ENCODE measurements at regions not wholly inside any gene's neighbourhood (a gene's known extent, or its start where the extent isn't known, plus 50 kb on each side); places are given as distances from the start of the nearest gene placed in this dataset.
"Not testable (repeated sequence)": the region's sequence is repeated elsewhere in the genome, so short reads cannot be mapped to it uniquely, and the experiment has no call there.

GRCh38 chr5:124910354-124911016 lies 164.0 kb upstream of the ZNF608 start:
- peaks cover 40 to 56% (median 43%) of the 10 kb centered on the region in 4 donors for H3K4me1 ChIP-seq
- no peaks in the 10 kb centered on the region for H3K36me3 ChIP-seq
- no peak for DNase-seq (ENCODE audit: extremely low spot score)
- H3K4me3 ChIP-seq: no peak overlapping the region
- TF ChIP-seq POLR2AphosphoS5 (IDR thresholded peaks at IDR 0.05) (no peak), EP300 (IDR thresholded peaks at IDR 0.05) (no peak), POLR2A (IDR thresholded peaks at IDR 0.05; ENCODE audit: low read depth) (no peak)
- TF ChIP-seq, protein P1, sequence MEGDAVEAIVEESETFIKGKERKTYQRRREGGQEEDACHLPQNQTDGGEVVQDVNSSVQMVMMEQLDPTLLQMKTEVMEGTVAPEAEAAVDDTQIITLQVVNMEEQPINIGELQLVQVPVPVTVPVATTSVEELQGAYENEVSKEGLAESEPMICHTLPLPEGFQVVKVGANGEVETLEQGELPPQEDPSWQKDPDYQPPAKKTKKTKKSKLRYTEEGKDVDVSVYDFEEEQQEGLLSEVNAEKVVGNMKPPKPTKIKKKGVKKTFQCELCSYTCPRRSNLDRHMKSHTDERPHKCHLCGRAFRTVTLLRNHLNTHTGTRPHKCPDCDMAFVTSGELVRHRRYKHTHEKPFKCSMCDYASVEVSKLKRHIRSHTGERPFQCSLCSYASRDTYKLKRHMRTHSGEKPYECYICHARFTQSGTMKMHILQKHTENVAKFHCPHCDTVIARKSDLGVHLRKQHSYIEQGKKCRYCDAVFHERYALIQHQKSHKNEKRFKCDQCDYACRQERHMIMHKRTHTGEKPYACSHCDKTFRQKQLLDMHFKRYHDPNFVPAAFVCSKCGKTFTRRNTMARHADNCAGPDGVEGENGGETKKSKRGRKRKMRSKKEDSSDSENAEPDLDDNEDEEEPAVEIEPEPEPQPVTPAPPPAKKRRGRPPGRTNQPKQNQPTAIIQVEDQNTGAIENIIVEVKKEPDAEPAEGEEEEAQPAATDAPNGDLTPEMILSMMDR (IDR thresholded peaks at IDR 0.05): no peak
- intact Hi-C loops (cut with DNase I): no loop called here
- no peaks in the 10 kb centered on the region for H3K9me3 ChIP-seq
- WGBS: 95% methylated on average over 3 of the region's 3 CpGs
- no peak overlapping the region for H3K27ac ChIP-seq (replicated peaks in 1 of 4)
- no peaks in the 10 kb centered on the region for H3K27me3 ChIP-seq

GRCh38 chr5:124912638-124913328 lies 166.3 kb upstream of the ZNF608 start:
- Histone ChIP-seq H3K27ac (replicated peaks in 1 of 4) (no peak overlapping the region), H3K4me1 (peaks cover 17 to 33% (median 23%) of the 10 kb centered on the region in 4 donors), H3K9me3 (no peaks in the 10 kb centered on the region), H3K4me3 (no peak overlapping the region), H3K36me3 (no peaks in the 10 kb centered on the region), H3K27me3 (no peaks in the 10 kb centered on the region)
- intact Hi-C loops (cut with DNase I): no loop called here
- TF ChIP-seq, protein P1 (IDR thresholded peaks at IDR 0.05): no peak
- no peak for DNase-seq (ENCODE audit: extremely low spot score)
- WGBS: 91% methylated on average over 14 of the region's 20 CpGs

DNA sequence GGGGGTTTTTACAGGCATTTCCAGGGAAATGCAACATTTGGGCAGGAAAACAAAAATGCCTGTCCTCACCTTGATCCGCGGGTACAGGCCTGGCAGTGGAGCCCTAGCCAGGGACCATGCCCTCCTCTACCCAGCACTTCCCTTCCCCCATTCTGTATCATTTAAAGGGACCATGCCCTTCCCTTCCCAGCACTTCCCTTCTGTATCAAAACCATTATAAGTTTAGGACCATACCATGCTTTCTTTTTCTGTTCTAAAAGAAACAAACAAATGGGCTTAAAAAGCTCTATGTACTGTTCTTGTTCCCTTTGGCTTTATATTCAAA lies 166.9 kb upstream of the ZNF608 start:
- Histone ChIP-seq H3K4me3 (no peak overlapping the region), H3K27ac (replicated peaks in 1 of 4) (no peak overlapping the region), H3K27me3 (no peaks in the 10 kb centered on the region), H3K9me3 (no peaks in the 10 kb centered on the region), H3K36me3 (no peaks in the 10 kb centered on the region), H3K4me1 (peaks cover 15 to 28% (median 18%) of the 10 kb centered on the region in 4 donors)
- TF ChIP-seq EP300 (IDR thresholded peaks at IDR 0.05) (no peak), POLR2A (IDR thresholded peaks at IDR 0.05; ENCODE audit: low read depth) (no peak), POLR2AphosphoS5 (IDR thresholded peaks at IDR 0.05) (no peak)
- TF ChIP-seq, protein P1 (IDR thresholded peaks at IDR 0.05): no peak
- intact Hi-C loops (cut with DNase I): no loop called here
- WGBS: 80% methylated on average over 2 of the region's 2 CpGs
- DNase-seq (ENCODE audit: extremely low spot score): no peak

GRCh38 chr5:124916313-124916712 lies 169.9 kb upstream of the ZNF608 start:
- H3K4me3 ChIP-seq; H3K9me3 ChIP-seq; H3K27ac ChIP-seq (replicated peaks in 1 of 4); intact Hi-C loops (cut with DNase I); DNase-seq (ENCODE audit: extremely low spot score); H3K27me3 ChIP-seq; H3K36me3 ChIP-seq; H3K4me1 ChIP-seq: not testable (repeated sequence)
- 69% methylated on average over 5 of the region's 5 CpGs for WGBS

GRCh38 chr5:124918618-124919017 lies 172.2 kb upstream of the ZNF608 start:
- Histone ChIP-seq H3K4me3 (no peak overlapping the region), H3K27ac (replicated peaks in 1 of 4) (no peak overlapping the region), H3K36me3 (no peaks in the 10 kb centered on the region), H3K27me3 (no peaks in the 10 kb centered on the region), H3K9me3 (no peaks in the 10 kb centered on the region), H3K4me1 (peaks cover 5 to 17% (median 14%) of the 10 kb centered on the region in 4 donors)
- intact Hi-C loops (cut with DNase I): no loop called here
- WGBS: 81% methylated on average over 2 of the region's 2 CpGs
- TF ChIP-seq POLR2AphosphoS5 (IDR thresholded peaks at IDR 0.05): no peak
- no peak for TF ChIP-seq POLR2A (IDR thresholded peaks at IDR 0.05; ENCODE audit: low read depth)
- TF ChIP-seq, protein P1 (IDR thresholded peaks at IDR 0.05): no peak
- no peak for TF ChIP-seq EP300 (IDR thresholded peaks at IDR 0.05)
- no peak for DNase-seq (ENCODE audit: extremely low spot score)

All from esophagus muscularis mucosa (tissue), 4 donors.